ENCODE measurements at regions not wholly inside any gene's neighbourhood (a gene's known extent, or its start where the extent isn't known, plus 50 kb on each side); places are given as distances from the start of the nearest gene placed in this dataset.

DNA sequence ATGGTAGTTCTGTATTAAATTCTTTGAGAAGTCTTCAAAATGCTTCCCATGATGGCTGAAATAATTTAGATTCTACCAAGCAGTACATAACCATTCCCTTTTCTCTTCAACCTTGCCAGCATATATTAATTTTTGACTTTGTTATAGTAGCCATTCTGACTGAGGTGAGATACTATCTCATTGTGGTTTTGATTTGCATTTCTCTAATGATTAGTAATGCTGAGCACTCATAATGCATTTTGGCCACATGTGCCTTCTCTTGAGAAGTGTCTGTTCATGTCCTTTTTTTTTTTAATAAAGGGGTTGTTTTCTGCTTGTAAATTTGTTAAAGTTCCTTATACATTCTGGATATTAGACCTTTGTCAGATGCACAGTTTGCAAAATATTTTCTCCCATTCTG is 173.9 kb downstream of the CALCRL start:
- no peak for DNase-seq

DNA sequence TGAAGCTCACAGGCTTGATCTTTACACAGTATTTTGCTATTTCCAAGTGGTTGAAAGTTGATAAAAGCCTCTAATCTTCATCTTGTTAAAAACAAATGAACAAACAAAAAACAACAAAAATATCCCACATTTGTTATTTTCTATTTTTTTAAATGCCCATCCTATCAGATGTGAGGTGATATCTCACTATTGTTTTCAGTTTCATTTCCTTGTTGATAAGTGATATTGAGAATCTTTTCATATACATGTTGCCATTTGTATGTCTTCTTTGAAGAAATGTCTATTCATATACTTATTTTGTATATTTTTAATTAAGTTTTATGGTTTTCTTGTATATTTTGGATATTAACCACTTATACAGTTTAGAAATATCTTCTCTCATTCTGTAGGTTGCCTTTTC is 175.8 kb downstream of the CALCRL start:
- DNase-seq = no peak

DNA sequence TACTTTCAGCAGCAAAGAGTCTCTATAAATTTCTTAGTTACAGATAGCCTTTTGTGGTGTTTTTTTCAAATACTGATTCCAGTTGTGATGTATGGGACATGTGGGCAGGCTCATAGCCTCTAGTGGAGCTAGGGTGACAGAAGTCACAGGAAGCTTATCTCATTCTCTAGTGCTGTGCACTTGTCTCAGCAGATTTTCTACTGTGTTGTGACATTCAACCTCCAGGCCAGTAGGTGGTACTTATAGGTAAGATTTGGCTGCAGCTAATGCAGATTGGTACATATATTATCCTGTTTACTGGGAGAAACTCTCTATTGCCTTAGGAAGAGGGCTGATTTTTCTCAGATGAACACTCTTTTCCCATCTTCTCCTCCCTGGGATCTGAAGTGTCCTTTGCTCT is 176.2 kb downstream of the CALCRL start:
- no peak for DNase-seq

DNA sequence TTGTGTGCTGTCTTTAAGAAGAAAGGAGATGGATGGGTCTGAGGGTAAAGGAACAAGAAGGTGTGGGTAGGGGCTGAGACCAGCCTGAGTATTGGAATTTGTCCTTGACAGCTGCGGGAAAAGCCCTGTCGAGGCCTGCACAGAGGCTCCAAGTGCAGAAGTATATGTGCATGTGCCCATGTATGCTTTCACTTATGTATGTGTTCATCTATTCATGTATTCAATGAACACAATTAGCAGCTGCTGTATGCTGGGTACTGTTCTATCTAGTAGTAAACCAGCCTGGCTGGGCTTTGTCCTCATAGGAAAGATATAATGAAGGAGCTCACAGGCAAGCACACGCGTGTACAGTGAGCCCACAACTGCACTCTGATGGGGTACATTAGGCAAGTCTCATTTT is 181.4 kb downstream of the CALCRL start:
- DNase-seq = no peak

DNA sequence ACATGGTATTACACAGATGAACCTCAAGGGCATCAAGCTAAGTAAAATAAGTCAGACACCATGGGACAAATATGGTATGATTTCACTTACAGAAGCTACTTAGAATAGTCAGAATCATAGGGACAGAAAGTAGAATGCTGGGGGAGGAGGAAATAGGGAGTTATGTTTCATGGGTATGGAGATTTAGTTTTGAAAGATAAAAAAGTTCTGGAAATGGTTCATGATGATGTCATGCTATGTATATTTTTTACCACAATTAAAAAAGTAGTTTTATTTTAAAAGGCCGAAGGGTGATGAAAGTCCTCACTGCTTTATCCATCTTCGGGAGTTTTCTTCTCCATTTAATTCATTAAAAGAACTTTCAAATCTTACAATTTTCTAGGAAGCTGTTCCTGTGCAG is 181.9 kb downstream of the CALCRL start:
- no peak for DNase-seq

DNA sequence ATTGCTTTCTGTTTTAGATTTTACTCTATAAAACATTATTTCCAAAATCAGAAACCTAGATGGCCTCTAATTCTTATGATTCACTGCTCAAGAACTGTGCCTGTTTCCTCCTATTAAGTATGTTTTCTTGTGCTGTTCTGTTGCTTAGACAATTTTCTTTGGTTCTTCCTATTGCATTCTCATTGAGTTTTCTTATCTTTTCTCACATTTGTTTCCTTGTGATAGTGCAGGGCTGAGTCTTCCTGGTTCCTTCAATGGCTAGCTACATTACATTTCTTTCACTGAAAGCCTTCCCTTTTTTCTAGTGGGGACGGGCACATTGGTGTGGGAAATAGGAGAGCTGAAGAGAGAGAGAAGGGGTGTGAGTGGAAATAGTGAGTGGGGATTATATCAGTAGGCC is 183.4 kb downstream of the CALCRL start:
- DNase-seq = peak; percentile 88

DNA sequence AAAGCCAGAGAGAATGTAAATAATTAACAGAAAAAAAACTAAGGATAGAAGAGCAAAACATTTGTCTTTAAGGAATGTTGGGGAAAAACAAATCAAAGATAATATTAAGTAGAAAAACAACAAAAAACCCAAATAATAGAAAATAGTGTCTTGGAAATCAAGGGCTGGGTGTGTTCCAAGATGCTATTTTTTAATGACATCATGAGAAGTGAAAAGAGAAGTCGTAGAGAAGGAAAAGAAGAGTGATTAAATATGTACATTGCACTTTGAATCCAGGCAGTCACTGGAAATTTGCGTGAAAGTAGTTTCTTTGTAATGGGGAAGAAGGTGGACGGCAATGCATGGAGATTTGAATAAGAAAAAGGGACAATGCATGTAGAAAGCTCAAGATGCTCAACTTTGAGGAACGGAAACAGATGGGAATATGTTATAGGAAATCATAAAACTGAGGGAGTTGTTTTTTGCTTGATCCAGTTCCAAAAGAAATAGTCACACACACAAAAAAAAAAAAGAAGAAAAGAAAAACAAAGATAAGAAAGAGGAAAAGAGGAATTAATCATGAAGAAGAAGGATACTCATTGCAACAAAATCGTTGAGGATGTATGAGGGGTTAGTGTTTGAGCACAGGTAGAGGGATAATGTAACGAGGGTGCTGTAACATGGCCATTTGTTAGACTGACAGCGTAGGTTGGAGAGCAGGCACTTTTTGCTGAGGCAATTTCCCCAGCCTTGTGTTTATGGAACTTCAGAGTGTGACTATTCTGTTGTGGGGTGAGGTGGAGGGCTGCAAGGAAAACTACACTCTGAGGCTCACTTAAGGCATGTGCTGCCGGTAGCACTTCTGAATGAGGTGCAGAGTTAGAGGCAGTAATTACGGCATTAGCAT is 184.1 kb downstream of the CALCRL start:
- peak; percentile 89 for DNase-seq

DNA sequence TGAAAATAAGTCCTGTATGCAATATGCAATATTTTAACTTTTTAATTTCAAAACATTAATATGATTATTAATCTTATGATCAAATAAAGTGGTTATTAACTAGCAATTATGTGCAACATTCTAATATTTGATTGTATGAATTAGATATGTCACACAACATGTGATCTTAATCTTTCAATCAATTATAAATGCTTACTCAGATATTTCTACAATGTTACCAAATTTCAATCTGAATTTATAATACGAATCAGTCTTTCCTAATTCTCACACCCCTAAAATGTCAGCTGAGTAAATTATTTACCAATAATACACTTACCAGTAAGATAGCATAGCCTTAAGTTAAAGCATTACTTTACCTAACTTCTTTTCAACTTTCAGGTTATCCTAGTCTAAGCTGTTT is 186.3 kb downstream of the CALCRL start:
- DNase-seq = no peak

DNA sequence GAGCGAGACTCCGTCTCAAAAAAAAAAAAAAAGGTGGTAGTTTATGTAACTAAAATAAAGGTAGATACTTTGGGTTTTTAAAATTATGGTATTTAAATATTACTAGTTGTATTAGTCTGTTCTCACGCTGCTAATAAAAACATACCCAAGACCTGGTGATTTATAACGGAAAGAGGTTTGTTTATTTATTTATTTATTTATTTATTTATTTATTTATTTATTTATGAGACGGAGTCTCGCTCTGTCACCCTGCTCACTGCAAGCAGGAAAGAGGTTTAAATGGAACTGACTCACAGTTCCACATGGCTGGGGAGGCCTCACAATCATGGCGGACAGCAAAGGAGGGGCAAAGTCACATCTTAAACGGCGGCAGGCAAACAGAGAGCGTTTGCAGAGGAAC is 196.0 kb downstream of the CALCRL start:
- DNase-seq = no peak

DNA sequence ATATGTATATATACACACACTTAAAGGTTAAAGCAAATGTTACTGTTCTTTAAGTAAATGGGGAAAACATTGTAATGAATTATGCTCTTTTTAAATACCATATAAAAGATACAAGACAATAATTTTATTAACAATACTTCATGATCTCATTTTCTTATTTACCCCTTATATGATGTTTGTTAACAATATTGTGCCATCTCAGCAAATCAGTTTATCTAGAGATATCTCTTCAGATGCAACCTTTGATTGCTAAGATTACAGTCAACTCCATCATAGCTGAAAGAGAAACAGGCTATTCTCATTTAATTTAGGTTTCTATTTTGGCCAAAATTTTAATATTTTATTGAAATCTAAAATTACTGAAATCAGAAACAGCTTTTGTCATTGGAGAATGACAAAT is 197.9 kb downstream of the CALCRL start:
- no peak for DNase-seq

DNA sequence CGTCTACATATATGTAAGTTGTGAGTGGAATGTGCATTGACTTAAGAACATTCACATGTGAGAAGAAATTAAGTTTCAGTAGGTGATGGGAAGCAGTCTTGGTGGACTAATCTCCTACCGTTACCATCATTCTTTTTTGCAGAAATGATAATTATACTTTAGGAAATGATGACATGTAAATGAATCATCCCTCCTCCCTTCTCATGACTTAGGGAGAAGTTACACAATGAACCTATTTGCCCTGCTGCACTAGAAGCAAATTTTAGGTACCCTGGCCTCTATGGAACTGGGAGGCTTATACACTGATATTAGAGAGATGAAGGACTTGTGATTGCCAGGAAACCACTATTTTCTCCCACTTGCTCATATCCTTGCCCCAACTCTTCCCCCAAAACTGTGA is 214.2 kb downstream of the CALCRL start:
- DNase-seq = peak; percentile 3

DNA sequence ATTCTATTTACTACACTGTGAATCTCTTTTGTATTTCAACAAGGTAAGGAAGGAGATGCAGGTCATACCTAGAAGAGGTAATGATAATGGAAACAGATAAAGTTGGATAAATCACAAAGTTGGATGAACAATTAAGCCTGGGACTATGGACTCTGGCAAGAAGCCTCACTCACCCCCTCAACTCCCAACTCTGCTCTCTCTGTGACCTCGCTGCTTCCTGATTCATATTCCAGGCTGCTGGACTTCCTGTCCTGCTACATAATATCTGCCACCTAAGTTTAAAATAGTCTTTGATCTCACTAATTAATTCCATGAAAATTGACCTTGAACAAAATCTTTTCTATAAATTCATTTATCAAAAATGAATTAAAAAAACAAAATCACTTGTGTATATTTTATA is 215.3 kb downstream of the CALCRL start:
- DNase-seq = peak; percentile 54

DNA sequence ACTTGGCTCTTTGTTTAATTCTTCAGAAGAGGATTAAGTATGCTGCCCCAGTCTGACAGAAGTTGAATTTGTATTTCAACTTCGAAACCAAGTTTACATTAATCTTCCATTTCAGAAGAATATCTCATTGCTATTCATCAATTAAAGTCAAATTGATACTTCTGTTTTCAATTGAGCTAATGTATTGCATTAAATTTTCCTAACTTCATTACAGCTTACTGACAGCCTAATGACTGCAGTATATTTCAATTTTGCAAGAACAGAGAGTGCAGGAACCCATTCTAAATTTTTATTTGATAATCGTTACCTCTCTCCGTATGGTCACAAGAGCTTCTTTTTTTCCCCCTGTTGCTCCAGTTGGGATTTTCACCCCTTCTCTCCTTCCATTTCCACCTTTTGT is 218.0 kb downstream of the CALCRL start:
- no peak for DNase-seq

DNA sequence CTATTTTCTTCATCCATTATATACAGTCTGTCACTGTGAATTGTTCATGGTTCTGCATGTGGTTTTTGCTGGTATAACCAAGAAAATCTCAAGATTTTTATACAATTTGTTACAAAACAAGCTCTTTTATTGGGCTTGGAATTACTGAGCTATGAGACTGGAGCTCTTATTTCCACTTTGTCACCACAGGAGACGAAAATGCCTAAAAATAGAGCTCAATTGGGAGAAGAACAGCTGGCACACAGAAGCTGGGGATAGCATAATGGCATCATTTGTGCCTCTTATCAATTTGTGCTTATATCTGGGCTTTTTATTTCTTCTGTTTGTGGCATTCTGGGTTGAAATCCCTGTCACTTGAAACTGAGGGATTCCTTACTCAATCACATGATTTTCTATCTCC is 219.1 kb downstream of the CALCRL start:
- no peak for DNase-seq

DNA sequence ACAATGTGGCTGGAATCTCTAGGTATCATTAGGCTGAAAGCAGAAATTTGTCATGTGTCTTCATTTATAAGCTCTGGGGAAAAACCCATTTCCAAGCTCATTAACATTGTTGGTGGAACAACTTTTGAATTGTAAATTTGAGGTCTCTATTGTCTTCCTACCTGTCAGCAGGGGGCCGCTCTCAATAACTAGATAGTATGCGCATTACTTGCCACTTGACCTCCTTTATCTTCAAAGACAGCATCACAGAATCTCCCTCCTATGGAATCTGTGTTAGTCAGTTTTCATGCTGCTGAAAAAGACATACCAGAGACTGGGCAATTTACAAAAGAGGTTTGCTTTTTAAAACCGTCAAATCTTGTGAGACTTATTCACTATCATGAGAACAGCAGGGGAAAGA is 223.1 kb downstream of the CALCRL start:
- no peak for DNase-seq

DNA sequence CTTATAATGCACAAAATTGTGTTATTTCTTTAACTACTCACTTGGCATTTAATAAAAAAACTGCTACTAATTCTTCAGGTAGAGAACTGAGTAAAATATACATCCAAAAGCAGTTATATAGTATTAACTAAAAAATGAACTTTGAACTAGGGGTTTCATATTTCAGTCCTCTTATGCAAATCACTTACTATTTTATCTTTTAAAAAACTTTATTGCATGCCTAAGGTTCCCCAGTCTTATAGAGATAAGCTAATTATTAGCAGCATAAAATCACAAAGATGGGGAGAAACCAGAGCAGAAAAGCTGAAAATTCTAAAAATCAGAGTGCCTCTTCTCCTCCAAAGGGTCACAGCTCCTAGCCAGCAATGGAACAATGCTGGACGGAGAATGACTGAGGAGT is 228.0 kb downstream of the CALCRL start:
- DNase-seq = no peak

DNA sequence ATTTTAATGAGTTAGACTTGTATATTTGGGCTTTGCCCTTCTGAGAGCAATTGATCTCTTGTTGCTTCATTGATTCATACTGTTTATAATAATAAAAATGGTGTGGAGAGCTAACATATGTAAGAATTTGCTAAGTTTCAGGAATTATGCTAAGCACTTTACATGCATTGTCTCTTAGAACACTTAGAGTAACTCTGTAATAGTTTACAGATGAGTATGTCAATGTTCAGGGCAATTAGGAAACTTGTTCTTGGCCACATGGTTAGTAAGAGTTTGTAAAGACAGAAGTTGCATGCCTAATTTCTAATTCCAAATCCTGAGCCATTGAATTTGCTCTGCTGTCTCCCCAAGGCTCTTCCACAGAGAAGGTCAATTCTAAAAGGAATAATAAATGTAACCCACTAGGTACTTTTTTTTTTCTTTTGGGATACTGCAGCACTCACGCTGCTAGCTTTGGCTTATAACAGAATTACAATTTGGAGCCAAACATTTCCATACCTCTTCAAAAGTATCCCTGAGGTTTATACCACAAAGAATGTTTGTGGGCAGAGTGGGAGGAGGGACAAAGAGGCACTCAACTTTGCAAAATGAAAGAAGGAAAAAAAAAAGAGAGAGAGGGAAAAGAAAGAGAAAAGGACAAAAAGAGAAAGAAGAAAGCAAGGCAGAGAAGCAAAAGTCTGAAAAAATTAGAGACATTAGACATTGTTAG is 232.4 kb downstream of the CALCRL start:
- no peak for DNase-seq

DNA sequence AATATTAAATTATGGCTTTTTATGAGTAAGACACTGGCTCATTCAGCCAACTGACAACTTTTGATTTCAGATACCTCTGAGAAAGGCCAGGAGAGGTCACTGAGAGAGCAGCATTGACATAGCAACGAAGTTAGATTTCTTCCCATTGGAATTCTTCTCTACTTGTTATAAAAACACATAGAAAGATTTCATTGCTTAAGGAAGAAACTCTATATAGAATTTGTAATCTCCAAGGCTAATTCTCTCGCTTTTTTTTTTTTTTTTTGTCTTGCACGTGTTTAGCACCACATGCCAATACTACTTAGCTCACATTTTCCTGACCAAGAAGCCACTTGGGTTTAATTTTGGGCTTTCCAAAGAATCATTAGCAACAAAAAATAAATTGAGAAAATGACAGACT is 233.7 kb downstream of the CALCRL start:
- peak; percentile 9 for DNase-seq

DNA sequence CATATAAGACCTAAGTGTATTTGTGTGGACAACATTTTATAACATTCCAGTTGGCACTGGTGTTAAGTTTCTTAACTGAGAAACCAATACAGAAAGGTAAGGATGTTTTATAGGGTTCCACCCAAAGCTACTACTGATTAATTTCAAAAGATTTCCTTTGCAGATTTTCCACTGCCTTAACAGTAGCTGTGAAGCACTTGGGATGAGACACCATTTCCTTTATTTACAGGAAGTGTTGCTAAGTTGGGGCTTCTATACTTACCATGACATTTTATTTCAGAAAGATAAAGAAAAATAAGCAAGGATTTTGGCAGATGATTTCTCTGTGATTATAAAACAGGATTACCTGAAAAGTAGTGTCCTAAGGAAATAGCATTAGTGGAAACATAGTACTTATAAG is 234.3 kb downstream of the CALCRL start:
- peak; percentile 65 for DNase-seq

DNA sequence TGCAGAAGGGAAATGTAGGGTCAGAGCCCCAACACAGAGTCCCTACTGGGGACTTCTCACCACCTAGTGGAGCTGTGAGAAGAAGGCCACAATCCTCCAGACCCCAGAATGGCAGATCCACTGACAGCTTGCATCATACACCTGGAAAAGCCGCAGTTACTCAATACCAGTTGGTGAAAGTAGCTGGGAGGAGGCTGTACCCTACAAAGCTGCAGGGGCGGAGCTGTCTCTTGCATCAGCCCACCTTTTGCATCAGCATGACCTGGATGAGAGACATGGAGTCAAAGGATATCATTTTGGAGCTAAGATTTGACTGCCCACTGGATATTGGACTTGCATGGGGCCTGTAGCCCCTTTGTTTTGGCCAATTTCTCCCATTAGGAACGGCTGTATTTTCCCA is 237.3 kb downstream of the CALCRL start:
- DNase-seq = no peak

DNA sequence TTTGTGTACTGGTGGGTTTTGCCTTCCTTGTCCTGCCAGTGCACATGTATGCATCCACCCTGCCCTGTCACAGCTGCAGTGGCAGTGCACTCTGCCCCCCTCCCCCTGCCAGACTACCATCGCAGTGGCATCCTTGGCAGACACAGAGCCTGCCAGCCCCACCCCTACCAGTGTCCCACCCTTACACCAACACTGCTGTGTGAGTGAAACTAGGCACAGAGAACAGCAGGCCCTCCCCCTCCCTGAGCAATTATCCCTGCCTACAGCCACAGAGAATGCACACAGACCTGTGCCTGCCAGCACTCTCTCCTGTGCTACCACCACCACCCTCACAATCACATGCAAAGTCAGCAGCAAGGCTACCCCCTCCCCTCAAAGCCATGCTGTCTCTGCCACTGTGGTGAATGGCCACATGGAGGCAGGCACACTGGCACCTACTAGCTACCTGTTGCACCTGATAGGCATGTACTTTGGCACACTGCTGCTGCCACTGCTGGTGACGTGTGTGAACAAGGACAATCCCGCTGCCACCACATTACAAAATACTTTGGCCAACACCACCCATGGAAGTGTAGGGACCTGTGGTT is 239.8 kb downstream of the CALCRL start:
- no peak for DNase-seq

DNA sequence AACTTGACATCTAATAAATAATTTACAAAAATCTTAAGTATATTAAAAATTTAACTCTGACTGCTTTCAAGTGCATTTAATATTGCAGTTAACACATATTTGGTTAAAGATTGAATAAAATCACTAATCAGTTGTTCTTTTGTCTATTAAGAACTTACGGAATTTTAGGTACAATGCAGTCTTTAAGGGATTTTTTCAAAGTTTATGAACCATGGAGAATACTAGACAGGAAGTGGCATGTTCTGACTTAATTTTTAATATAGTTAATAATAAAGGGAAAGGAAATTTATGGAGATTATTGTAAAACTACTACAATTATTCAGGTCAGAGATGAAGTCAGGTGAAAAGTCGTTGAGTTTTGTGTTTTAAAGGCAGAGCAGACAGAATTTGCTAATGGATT is 240.9 kb downstream of the CALCRL start:
- no peak for DNase-seq

DNA sequence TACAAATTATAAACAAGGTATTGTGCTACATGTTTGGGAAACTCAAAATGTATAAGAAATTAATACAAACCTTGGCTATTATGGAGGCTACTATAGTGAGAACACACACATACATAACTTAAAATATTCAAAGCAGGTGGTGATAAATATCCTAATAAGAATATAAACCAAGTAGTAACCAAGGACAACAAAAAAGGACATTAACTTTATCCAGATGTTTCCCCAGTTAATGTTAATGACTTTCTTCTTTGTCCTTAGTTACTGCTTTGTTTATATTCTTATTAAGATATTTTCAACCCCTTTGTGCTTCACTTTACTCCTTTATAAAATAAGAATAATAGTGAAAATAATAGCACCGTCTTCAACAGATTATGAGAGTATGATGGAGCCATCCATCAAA is 241.6 kb downstream of the CALCRL start:
- peak; percentile 55 for DNase-seq

DNA sequence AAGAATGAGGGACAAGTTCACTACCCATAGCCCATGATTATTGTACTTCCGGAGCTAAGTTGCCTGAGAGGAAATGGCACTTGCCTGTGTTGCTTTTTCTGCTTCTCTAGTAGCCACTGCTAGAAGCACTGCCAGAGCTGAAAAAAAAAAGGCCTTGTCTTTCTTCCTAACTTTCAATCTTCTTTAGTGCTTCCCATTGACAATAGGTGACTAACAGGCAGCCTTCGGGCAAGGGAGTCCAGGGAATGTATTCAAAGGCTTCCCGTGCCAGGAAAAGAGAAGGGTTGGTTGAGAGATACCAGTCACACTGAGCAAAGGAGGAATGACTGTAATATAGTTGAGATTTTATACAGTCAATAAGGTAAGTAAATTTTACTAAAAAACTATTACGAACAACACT is 242.0 kb downstream of the CALCRL start:
- peak; percentile 82 for DNase-seq

All from dermis blood vessel endothelial cell (primary cell).